ENCODE measurements at regions not wholly inside any gene's neighbourhood (a gene's known extent, or its start where the extent isn't known, plus 50 kb on each side); places are given as distances from the start of the nearest gene placed in this dataset.

GRCh38 chr20:7330850-7331249 is 563.4 kb downstream of the BMP2 start:
- no peak for DNase-seq
- H3K4me1 ChIP-seq = no peaks in the 10 kb centered on the region
- no peak overlapping the region for H3K27ac ChIP-seq
- no peaks in the 10 kb centered on the region for H3K9me3 ChIP-seq
- H3K36me3 ChIP-seq = no peaks in the 10 kb centered on the region
- H3K27me3 ChIP-seq = no peaks in the 10 kb centered on the region
- no peak overlapping the region for H3K4me3 ChIP-seq
- TF ChIP-seq POLR2A (IDR thresholded peaks at IDR 0.05) (no peak), CTCF (IDR thresholded peaks at IDR 0.05) (no peak)

GRCh38 chr20:7332169-7332568 is 564.7 kb downstream of the BMP2 start:
- TF ChIP-seq CTCF (IDR thresholded peaks at IDR 0.05) (no peak), POLR2A (IDR thresholded peaks at IDR 0.05) (no peak)
- Histone ChIP-seq H3K27ac (no peak overlapping the region), H3K27me3 (no peaks in the 10 kb centered on the region), H3K4me1 (no peaks in the 10 kb centered on the region), H3K36me3 (no peaks in the 10 kb centered on the region), H3K4me3 (no peak overlapping the region), H3K9me3 (no peaks in the 10 kb centered on the region)
- no peak for DNase-seq

DNA sequence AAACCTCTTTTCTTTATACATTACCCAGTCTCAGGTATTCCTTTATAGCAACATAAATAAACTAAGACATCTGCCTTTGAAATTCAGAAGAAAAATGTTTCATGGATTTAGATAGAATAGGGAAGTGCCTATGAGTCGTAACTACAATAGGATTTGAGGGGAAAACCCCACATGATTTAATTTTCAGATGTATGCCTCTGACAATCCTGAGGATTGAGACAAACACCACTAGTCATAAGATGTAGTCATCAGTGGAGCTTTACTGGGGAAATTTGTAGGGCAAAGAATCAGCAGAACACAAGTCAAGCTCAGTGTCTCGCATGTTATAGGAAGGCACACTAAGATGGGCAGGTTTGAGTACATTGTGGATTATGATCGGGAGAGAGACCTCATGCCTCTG is 566.4 kb downstream of the BMP2 start:
- no peaks in the 10 kb centered on the region for H3K4me1 ChIP-seq
- no peak overlapping the region for H3K27ac ChIP-seq
- no peak for DNase-seq
- no peaks in the 10 kb centered on the region for H3K9me3 ChIP-seq
- no peak overlapping the region for H3K4me3 ChIP-seq
- TF ChIP-seq CTCF (IDR thresholded peaks at IDR 0.05) = no peak
- no peak for TF ChIP-seq POLR2A (IDR thresholded peaks at IDR 0.05)
- H3K36me3 ChIP-seq = no peaks in the 10 kb centered on the region
- no peaks in the 10 kb centered on the region for H3K27me3 ChIP-seq

- Histone ChIP-seq H3K36me3 (no peaks in the 10 kb centered on the region), H3K27ac (no peak overlapping the region), H3K27me3 (no peaks in the 10 kb centered on the region), H3K9me3 (no peaks in the 10 kb centered on the region), H3K4me3 (no peak overlapping the region), H3K4me1 (no peaks in the 10 kb centered on the region)
- TF ChIP-seq POLR2A (IDR thresholded peaks at IDR 0.05) (no peak), CTCF (IDR thresholded peaks at IDR 0.05) (no peak)
- DNase-seq = no peak
Measured at GRCh38 chr20:7346026-7346425, 578.5 kb downstream of the BMP2 start.

- Histone ChIP-seq H3K4me3 (no peak overlapping the region), H3K36me3 (no peaks in the 10 kb centered on the region), H3K27me3 (no peaks in the 10 kb centered on the region), H3K9me3 (no peaks in the 10 kb centered on the region), H3K4me1 (no peaks in the 10 kb centered on the region), H3K27ac (no peak overlapping the region)
- TF ChIP-seq POLR2A (IDR thresholded peaks at IDR 0.05) (no peak), CTCF (IDR thresholded peaks at IDR 0.05) (no peak)
- no peak for DNase-seq
Measured at GRCh38 chr20:7346562-7346961, 579.1 kb downstream of the BMP2 start.

DNA sequence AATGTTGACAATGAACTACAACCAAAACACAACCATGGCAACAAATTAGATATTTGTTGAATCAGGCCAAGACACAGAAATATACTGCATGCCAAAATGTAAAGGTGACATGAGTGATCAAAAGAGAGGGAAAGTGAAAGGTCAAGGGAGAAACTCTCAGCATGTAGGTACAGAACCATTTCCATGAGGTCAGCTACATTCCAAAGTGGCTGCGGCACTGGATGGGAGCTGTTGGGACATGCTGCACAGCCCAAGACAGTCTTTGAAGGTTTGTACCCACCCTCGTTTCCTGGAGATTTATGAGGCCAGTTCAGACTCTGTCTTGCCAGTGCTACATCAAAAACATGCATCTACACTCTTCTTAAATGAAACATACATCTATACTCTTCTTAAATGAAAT is 579.9 kb downstream of the BMP2 start:
- no peaks in the 10 kb centered on the region for H3K4me1 ChIP-seq
- H3K36me3 ChIP-seq = no peaks in the 10 kb centered on the region
- no peaks in the 10 kb centered on the region for H3K9me3 ChIP-seq
- no peak overlapping the region for H3K4me3 ChIP-seq
- no peak overlapping the region for H3K27ac ChIP-seq
- TF ChIP-seq POLR2A (IDR thresholded peaks at IDR 0.05) = no peak
- TF ChIP-seq CTCF (IDR thresholded peaks at IDR 0.05) = no peak
- DNase-seq = no peak
- no peaks in the 10 kb centered on the region for H3K27me3 ChIP-seq

Measured in Peyer's patch (tissue), 4 donors.